ENCODE measurements at regions not wholly inside any gene's neighbourhood (a gene's known extent, or its start where the extent isn't known, plus 50 kb on each side); places are given as distances from the start of the nearest gene placed in this dataset. TPM values are rescaled to one million over a fixed set of nuclear protein-coding genes. Genes with fewer than 3 reads are reported as not detected.

DNA sequence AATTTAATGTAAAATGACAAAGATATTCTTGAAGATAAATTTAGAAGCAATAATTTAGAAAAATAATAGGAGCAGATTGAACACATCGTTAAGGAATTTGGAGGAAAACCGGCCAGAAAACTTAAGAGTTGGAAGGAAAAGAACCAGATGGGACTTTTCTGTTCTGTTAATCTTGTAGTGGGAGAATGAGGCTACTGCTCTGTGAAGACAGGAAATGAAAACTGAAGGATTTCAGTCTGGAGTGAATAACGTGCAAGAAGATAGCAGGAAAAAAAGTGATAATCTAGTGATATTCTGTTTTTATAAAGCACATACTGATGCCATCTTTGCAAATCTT is 74.2 kb downstream of the DPPA2 start:
- BruUV-seq (replicated peaks), result no TSS peak
- no peak overlapping the region for H3K27ac ChIP-seq (ENCODE audit: control insufficient read depth, insufficient read depth)
- intact Hi-C loops (cut with micrococcal nuclease; ENCODE audit: unreplicated experiment), result no loop called here
- no peak overlapping the region for H2AFZ ChIP-seq (ENCODE audit: control insufficient read depth, low read depth, low read length)
- ChIA-PET CTCF (interaction anchor here (0.5 kb wide), 1 partner anchor 1425 kb away, joined by 3 read pairs; no protein-coding TSS in a partner anchor), RAD21 (ENCODE audit: unreplicated experiment) (no interaction called here), POLR2A (interaction anchor here (0.7 kb wide), 1 partner anchor 20 kb away, joined by 3 read pairs; no protein-coding TSS in a partner anchor), SMC1A (ENCODE audit: uncharacterized antibody, unreplicated experiment) (no interaction called here)
- TF ChIP-seq POLR2A (IDR thresholded peaks at IDR 0.05; ENCODE audit: low read depth, low read length) (no peak), KLF5 (IDR thresholded peaks at IDR 0.05; ENCODE audit: partially characterized antibody) (no peak), HCFC1 (IDR thresholded peaks at IDR 0.05; ENCODE audit: low read length) (no peak), RBBP5 (conservative IDR thresholded peaks at IDR 0.05) (no peak), JUNB (IDR thresholded peaks at IDR 0.05) (no peak), BCL3 (IDR thresholded peaks at IDR 0.05; ENCODE audit: borderline replicate concordance, insufficient read depth, low read depth, low read length, poor library complexity, severe bottlenecking) (no peak), PAX8 (IDR thresholded peaks at IDR 0.05) (no peak), ZNF217 (IDR thresholded peaks at IDR 0.05) (no peak), DPF2 (IDR thresholded peaks at IDR 0.05) (no peak), NFIC (IDR thresholded peaks at IDR 0.05; ENCODE audit: low read depth, low read length) (no peak), YBX1 (IDR thresholded peaks at IDR 0.05) (no peak)
- TF ChIP-seq, protein P1, sequence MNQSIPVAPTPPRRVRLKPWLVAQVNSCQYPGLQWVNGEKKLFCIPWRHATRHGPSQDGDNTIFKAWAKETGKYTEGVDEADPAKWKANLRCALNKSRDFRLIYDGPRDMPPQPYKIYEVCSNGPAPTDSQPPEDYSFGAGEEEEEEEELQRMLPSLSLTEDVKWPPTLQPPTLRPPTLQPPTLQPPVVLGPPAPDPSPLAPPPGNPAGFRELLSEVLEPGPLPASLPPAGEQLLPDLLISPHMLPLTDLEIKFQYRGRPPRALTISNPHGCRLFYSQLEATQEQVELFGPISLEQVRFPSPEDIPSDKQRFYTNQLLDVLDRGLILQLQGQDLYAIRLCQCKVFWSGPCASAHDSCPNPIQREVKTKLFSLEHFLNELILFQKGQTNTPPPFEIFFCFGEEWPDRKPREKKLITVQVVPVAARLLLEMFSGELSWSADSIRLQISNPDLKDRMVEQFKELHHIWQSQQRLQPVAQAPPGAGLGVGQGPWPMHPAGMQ (IDR thresholded peaks at IDR 0.05; ENCODE audit: borderline replicate concordance), result no peak
- TF ChIP-seq, protein P2, sequence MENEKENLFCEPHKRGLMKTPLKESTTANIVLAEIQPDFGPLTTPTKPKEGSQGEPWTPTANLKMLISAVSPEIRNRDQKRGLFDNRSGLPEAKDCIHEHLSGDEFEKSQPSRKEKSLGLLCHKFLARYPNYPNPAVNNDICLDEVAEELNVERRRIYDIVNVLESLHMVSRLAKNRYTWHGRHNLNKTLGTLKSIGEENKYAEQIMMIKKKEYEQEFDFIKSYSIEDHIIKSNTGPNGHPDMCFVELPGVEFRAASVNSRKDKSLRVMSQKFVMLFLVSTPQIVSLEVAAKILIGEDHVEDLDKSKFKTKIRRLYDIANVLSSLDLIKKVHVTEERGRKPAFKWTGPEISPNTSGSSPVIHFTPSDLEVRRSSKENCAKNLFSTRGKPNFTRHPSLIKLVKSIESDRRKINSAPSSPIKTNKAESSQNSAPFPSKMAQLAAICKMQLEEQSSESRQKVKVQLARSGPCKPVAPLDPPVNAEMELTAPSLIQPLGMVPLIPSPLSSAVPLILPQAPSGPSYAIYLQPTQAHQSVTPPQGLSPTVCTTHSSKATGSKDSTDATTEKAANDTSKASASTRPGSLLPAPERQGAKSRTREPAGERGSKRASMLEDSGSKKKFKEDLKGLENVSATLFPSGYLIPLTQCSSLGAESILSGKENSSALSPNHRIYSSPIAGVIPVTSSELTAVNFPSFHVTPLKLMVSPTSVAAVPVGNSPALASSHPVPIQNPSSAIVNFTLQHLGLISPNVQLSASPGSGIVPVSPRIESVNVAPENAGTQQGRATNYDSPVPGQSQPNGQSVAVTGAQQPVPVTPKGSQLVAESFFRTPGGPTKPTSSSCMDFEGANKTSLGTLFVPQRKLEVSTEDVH (IDR thresholded peaks at IDR 0.05; ENCODE audit: low read depth, partially characterized antibody), result no peak
- no peak overlapping the region for H3K4me2 ChIP-seq (ENCODE audit: control insufficient read depth, insufficient read depth)
- no peak overlapping the region for H3K4me3 ChIP-seq
- H3K36me3 ChIP-seq (ENCODE audit: control insufficient read depth in 2 of 2, insufficient read depth in 2 of 2, low read length in 1 of 2), result no peaks in the 10 kb centered on the region
- no peaks in the 10 kb centered on the region for H3K4me1 ChIP-seq (ENCODE audit: control insufficient read depth, insufficient read depth, low read length)
- FAIRE-seq (no peak), DNase-seq (ENCODE audit: low read depth, low spot score) (no peak), ATAC-seq (no peak)
- in situ Hi-C loops (cut with MboI), result no loop called here
- no peaks in the 10 kb centered on the region for H3K27me3 ChIP-seq (replicated peaks in 1 of 2; ENCODE audit: control insufficient read depth in 2 of 2, insufficient read depth in 2 of 2, low read length in 1 of 2)
- no peak overlapping the region for H3K9ac ChIP-seq (ENCODE audit: control insufficient read depth, insufficient read depth, low read length)
- no peaks in the 10 kb centered on the region for H3K79me2 ChIP-seq (ENCODE audit: control insufficient read depth, insufficient read depth, low read length)
- no peaks in the 10 kb centered on the region for H4K20me1 ChIP-seq (ENCODE audit: control insufficient read depth, insufficient read depth)
- no peaks in the 10 kb centered on the region for H3K9me3 ChIP-seq (replicated peaks; ENCODE audit: control insufficient read depth, insufficient read depth, low read length)
- WGBS (ENCODE audit: insufficient coverage, insufficient replicate concordance, low lambda C conversion rate, missing lambda C conversion rate), result 49% methylated on average over 3 of the region's 3 CpGs

Small RNA genes in the stretch of these regions (small RNA-seq; reads per million reads assigned to genes)
- gene RNU6-1236P, result not detected

All from GM12878 (cell line).